ENCODE measurements at regions not wholly inside any gene's neighbourhood (a gene's known extent, or its start where the extent isn't known, plus 50 kb on each side); places are given as distances from the start of the nearest gene placed in this dataset.

DNA sequence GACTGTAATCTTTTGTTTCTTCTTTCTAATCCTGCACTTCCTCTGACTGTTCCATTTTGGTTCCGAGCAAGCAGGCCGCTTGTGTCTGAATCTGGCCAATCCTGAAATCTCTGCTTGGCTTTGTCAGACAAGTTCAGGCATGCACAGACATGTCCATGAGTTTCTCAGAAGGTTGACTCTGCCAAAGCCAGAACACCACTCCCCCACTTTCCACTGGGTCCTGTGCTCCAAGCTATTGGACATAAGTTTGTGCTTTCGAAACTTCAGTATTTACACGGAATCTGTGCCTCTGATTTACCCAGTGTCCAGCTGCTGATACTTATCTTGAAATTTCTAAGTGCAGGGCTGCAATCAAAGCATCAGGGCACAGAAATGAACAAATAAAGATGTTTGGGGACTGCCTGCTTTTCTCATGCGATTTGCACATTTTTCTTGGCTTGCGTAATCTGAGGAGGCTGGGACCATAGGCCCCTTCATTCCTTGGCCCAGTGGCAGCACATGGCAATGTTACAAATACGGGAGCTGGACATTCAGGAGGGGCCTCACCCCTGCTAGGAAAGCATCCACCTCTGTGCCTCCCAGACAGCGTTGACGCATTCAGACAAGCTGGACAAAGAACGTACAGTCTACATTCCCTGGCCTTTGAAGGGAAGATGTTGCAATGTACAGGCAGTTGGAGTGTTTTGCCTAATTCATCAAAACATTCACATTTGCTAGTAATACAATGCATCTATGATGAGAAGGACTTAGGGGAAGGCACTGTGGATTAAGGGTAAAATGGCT is 209.2 kb upstream of the PAPPA start (continued):
- TF ChIP-seq SNAPC2 (CRISPR knock-in tag; IDR thresholded peaks at IDR 0.05), result peak; percentile 70; the same call in 1 of the 2 replicates
- TF ChIP-seq, protein P1, sequence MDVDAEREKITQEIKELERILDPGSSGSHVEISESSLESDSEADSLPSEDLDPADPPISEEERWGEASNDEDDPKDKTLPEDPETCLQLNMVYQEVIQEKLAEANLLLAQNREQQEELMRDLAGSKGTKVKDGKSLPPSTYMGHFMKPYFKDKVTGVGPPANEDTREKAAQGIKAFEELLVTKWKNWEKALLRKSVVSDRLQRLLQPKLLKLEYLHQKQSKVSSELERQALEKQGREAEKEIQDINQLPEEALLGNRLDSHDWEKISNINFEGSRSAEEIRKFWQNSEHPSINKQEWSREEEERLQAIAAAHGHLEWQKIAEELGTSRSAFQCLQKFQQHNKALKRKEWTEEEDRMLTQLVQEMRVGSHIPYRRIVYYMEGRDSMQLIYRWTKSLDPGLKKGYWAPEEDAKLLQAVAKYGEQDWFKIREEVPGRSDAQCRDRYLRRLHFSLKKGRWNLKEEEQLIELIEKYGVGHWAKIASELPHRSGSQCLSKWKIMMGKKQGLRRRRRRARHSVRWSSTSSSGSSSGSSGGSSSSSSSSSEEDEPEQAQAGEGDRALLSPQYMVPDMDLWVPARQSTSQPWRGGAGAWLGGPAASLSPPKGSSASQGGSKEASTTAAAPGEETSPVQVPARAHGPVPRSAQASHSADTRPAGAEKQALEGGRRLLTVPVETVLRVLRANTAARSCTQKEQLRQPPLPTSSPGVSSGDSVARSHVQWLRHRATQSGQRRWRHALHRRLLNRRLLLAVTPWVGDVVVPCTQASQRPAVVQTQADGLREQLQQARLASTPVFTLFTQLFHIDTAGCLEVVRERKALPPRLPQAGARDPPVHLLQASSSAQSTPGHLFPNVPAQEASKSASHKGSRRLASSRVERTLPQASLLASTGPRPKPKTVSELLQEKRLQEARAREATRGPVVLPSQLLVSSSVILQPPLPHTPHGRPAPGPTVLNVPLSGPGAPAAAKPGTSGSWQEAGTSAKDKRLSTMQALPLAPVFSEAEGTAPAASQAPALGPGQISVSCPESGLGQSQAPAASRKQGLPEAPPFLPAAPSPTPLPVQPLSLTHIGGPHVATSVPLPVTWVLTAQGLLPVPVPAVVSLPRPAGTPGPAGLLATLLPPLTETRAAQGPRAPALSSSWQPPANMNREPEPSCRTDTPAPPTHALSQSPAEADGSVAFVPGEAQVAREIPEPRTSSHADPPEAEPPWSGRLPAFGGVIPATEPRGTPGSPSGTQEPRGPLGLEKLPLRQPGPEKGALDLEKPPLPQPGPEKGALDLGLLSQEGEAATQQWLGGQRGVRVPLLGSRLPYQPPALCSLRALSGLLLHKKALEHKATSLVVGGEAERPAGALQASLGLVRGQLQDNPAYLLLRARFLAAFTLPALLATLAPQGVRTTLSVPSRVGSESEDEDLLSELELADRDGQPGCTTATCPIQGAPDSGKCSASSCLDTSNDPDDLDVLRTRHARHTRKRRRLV (CRISPR knock-in tag; IDR thresholded peaks at IDR 0.05), result no peak
- TF ChIP-seq, protein P2, sequence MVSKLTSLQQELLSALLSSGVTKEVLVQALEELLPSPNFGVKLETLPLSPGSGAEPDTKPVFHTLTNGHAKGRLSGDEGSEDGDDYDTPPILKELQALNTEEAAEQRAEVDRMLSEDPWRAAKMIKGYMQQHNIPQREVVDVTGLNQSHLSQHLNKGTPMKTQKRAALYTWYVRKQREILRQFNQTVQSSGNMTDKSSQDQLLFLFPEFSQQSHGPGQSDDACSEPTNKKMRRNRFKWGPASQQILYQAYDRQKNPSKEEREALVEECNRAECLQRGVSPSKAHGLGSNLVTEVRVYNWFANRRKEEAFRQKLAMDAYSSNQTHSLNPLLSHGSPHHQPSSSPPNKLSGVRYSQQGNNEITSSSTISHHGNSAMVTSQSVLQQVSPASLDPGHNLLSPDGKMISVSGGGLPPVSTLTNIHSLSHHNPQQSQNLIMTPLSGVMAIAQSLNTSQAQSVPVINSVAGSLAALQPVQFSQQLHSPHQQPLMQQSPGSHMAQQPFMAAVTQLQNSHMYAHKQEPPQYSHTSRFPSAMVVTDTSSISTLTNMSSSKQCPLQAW (CRISPR knock-in tag; IDR thresholded peaks at IDR 0.05), result 0 out of 2 replicates have a peak, but pooled peaks have one; percentile 70
- TF ChIP-seq ZNF138 (CRISPR knock-in tag; IDR thresholded peaks at IDR 0.05; ENCODE audit: low read depth), result no peak
- TF ChIP-seq MED1 (CRISPR knock-in tag; IDR thresholded peaks at IDR 0.05), result peak; percentile 82; the same call in 1 of the 2 replicates
- TF ChIP-seq, protein P3, sequence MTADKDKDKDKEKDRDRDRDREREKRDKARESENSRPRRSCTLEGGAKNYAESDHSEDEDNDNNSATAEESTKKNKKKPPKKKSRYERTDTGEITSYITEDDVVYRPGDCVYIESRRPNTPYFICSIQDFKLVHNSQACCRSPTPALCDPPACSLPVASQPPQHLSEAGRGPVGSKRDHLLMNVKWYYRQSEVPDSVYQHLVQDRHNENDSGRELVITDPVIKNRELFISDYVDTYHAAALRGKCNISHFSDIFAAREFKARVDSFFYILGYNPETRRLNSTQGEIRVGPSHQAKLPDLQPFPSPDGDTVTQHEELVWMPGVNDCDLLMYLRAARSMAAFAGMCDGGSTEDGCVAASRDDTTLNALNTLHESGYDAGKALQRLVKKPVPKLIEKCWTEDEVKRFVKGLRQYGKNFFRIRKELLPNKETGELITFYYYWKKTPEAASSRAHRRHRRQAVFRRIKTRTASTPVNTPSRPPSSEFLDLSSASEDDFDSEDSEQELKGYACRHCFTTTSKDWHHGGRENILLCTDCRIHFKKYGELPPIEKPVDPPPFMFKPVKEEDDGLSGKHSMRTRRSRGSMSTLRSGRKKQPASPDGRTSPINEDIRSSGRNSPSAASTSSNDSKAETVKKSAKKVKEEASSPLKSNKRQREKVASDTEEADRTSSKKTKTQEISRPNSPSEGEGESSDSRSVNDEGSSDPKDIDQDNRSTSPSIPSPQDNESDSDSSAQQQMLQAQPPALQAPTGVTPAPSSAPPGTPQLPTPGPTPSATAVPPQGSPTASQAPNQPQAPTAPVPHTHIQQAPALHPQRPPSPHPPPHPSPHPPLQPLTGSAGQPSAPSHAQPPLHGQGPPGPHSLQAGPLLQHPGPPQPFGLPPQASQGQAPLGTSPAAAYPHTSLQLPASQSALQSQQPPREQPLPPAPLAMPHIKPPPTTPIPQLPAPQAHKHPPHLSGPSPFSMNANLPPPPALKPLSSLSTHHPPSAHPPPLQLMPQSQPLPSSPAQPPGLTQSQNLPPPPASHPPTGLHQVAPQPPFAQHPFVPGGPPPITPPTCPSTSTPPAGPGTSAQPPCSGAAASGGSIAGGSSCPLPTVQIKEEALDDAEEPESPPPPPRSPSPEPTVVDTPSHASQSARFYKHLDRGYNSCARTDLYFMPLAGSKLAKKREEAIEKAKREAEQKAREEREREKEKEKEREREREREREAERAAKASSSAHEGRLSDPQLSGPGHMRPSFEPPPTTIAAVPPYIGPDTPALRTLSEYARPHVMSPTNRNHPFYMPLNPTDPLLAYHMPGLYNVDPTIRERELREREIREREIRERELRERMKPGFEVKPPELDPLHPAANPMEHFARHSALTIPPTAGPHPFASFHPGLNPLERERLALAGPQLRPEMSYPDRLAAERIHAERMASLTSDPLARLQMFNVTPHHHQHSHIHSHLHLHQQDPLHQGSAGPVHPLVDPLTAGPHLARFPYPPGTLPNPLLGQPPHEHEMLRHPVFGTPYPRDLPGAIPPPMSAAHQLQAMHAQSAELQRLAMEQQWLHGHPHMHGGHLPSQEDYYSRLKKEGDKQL (CRISPR knock-in tag; IDR thresholded peaks at IDR 0.05; ENCODE audit: low read depth), result peak; percentile 73; the same call in 1 of the 2 replicates
- TF ChIP-seq ZNF7 (CRISPR knock-in tag; IDR thresholded peaks at IDR 0.05), result no peak; the same call in 1 of the 2 replicates
- no peak for TF ChIP-seq KAT7 (CRISPR knock-in tag; IDR thresholded peaks at IDR 0.05; ENCODE audit: borderline replicate concordance)
- TF ChIP-seq PAF1 (CRISPR knock-in tag; IDR thresholded peaks at IDR 0.05), result no peak
- TF ChIP-seq, protein P4, sequence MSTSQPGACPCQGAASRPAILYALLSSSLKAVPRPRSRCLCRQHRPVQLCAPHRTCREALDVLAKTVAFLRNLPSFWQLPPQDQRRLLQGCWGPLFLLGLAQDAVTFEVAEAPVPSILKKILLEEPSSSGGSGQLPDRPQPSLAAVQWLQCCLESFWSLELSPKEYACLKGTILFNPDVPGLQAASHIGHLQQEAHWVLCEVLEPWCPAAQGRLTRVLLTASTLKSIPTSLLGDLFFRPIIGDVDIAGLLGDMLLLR (CRISPR knock-in tag; IDR thresholded peaks at IDR 0.05), result no peak
- TF ChIP-seq EED (CRISPR knock-in tag; IDR thresholded peaks at IDR 0.05), result no peak
- TF ChIP-seq, protein P5, sequence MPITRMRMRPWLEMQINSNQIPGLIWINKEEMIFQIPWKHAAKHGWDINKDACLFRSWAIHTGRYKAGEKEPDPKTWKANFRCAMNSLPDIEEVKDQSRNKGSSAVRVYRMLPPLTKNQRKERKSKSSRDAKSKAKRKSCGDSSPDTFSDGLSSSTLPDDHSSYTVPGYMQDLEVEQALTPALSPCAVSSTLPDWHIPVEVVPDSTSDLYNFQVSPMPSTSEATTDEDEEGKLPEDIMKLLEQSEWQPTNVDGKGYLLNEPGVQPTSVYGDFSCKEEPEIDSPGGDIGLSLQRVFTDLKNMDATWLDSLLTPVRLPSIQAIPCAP (CRISPR knock-in tag; IDR thresholded peaks at IDR 0.05; ENCODE audit: low read depth), result no peak
- no peak for TF ChIP-seq ZNF10 (CRISPR knock-in tag; IDR thresholded peaks at IDR 0.05; ENCODE audit: borderline replicate concordance, low read depth)
- peak; percentile 95 for TF ChIP-seq SKI (IDR thresholded peaks at IDR 0.05; ENCODE audit: partially characterized antibody)
- TF ChIP-seq TBX3 (IDR thresholded peaks at IDR 0.05; ENCODE audit: borderline replicate concordance), result peak; percentile 26; the same call in 1 of the 2 replicates
